GM12864 (cell line): ENCODE measurements at regions not wholly inside any gene's neighbourhood (a gene's known extent, or its start where the extent isn't known, plus 50 kb on each side); places are given as distances from the start of the nearest gene placed in this dataset.

Experiments
- DNase-seq: peaks from one replicate; pipeline ENCODE4 v3.0.0-alpha.2; 2011; ENCODE audit warnings: low read depth
- H3K4me3 ChIP-seq: 2 replicates; pipeline ENCODE4 v1.5.1; 2011; ENCODE audit warnings: mild to moderate bottlenecking, low read depth, low read length, control low read depth
- CTCF ChIP-seq: IDR thresholded peaks from 2 replicates; pipeline ENCODE4 v1.5.1; 2011; ENCODE audit warnings: low read depth, mild to moderate bottlenecking, moderate library complexity, low read length, control low read depth, inconsistent platforms; ENCODE audit errors: missing control alignments

DNA sequence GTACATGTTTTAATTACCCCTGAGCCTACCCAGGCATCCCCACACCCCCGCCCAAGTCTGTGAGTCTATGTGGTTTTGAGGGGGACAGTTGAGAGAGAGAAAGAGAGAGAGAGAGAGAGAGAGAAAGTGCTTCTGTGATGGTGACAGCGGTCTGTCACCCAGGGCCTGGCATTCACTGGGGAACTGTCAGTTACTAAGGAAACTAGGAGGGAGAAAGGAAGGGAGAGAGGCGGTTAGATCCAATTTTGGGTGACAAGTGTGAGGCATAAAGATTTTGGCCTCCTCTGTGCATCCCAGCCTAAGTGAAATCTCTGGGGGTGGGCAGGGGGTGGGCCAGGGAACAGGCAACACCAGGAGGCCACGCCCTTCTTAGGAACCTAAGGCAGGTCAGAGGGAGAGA lies 498.3 kb downstream of the BUD13 start:
- no peak overlapping the region for H3K4me3 ChIP-seq
- no peak for TF ChIP-seq CTCF
- no peak for DNase-seq

GRCh38 chr11:116272181-116272789 lies 500.5 kb downstream of the BUD13 start:
- TF ChIP-seq CTCF: no peak
- no peak overlapping the region for H3K4me3 ChIP-seq
- no peak for DNase-seq

GRCh38 chr11:116271479-116271878 lies 501.3 kb downstream of the BUD13 start:
- TF ChIP-seq CTCF: no peak
- DNase-seq: no peak
- H3K4me3 ChIP-seq: no peak overlapping the region

DNA sequence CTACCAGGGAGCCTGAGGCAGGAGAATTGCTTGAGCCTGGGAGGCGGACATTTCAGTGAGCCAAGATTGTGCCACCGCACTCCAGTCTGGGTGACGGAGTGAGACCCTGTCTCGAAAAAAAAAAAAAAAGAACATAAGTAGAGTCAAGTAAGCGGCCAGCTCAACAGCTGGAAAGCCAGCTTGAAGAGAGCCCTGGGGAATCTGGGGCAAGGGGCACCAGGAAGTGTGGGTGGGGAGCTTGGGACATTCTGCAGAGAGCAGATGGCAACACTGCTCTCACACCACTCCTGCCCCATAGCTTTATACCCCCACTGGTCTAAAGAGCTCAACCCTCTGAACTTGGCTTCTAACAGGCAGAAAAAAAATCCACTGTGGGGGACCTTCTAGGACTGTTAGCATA lies 505.6 kb downstream of the BUD13 start:
- no peak for TF ChIP-seq CTCF
- H3K4me3 ChIP-seq: no peak overlapping the region
- DNase-seq: no peak

DNA sequence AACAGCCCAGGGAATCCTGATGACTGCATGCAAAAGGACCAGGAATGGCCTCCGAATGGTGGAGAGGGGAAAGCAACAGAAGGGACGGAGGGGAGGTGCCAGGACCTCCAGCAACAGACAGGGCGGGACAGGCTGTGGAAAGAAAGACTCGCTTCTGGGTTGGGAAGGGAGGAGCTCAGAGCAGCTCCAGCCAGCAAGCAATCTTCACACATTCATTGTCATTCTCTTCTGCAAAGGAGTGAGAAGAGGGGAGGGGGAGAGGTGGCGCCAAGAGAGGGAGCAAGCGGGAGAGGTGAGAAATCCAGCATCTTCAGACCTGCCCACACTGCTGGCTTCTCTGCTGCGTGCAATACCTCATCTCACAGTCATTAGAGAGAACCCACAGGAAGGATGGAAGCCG lies 509.0 kb downstream of the BUD13 start:
- no peak for DNase-seq
- no peak for TF ChIP-seq CTCF
- H3K4me3 ChIP-seq: no peak overlapping the region

DNA sequence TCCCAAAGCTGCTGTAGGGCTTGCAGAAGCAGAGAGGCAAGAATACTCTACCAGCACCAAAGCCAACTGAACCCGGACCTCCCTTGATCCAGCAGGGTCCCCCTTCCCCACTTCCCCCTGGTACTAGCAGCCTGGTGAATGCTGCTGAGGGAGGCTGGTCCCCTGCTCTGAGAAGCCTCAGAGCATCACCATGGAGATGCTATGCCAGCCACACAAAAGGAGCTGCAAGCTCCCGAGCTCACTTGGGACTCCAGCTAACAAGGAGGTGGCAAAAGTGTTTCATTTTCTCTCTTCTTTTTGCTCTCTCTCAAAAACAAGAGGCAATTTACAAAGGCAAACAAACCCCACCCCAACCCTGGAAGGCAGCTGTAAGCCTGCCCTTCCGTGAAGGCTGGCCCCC lies 509.8 kb downstream of the BUD13 start:
- H3K4me3 ChIP-seq: no peak overlapping the region
- TF ChIP-seq CTCF: no peak
- no peak for DNase-seq

- TF ChIP-seq CTCF: no peak
- H3K4me3 ChIP-seq: no peak overlapping the region
- DNase-seq: no peak
These were observed 510.4 kb downstream of the BUD13 start for GRCh38 chr11:116262370-116262769.
